ENCODE measurements at regions not wholly inside any gene's neighbourhood (a gene's known extent, or its start where the extent isn't known, plus 50 kb on each side); places are given as distances from the start of the nearest gene placed in this dataset.
"Not testable (repeated sequence)": the region's sequence is repeated elsewhere in the genome, so short reads cannot be mapped to it uniquely, and the experiment has no call there.

- Histone ChIP-seq H3K4me1 (ENCODE audit: insufficient read depth, low read length) (no peaks in the 10 kb centered on the region), H3K4me3 (ENCODE audit: low read length in 2 of 2) (no peak overlapping the region), H3K9me3 (ENCODE audit: control insufficient read depth in 1 of 2, low read length in 2 of 2) (no peaks in the 10 kb centered on the region), H3K36me3 (ENCODE audit: insufficient read depth, low read length) (no peaks in the 10 kb centered on the region), H3K27me3 (ENCODE audit: insufficient read depth, low read length) (no peaks in the 10 kb centered on the region), H3K27ac (ENCODE audit: low read depth, low read length) (no peak overlapping the region)
- no peak for DNase-seq
- H3K27me3 Mint-ChIP-seq = no peaks in the 10 kb centered on the region
- H3K27ac Mint-ChIP-seq = no peak overlapping the region
- H3K4me1 Mint-ChIP-seq = no peaks in the 10 kb centered on the region
- ChIA-PET POLR2A (ENCODE audit: partially characterized antibody) (no interaction called here), CTCF (ENCODE audit: partially characterized antibody) (no interaction called here)
- intact Hi-C loops (cut with micrococcal nuclease) = no loop called here
- H3K36me3 Mint-ChIP-seq = no peaks in the 10 kb centered on the region
- no peak overlapping the region for H3K4me3 Mint-ChIP-seq
- peaks cover 0 to 16% (median 3%) of the 10 kb centered on the region in 8 donors for H3K9me3 Mint-ChIP-seq
Observed at GRCh38 chr1:219548386-219548785, 64.5 kb downstream of the ZC3H11B start.

DNA sequence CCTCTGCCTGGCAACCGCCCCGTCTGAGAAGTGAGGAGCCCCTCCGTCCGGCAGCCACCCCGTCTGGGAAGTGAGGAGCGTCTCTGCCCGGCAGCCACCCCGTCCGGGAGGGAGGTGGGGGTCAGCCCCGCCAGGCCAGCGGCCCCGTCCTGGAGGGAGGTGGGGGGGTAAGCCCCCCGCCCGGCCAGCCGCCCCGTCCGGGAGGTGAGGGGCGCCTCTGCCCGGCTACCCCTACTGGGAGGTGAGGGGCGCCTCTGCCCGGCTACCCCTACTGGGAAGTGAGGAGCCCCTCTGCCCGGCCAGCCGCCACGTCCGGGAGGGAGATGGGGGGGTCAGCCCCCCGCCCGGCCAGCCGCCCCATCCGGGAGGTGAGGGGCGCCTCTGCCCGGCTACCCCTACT lies 67.1 kb downstream of the ZC3H11B start:
- H3K27me3 Mint-ChIP-seq = not testable (repeated sequence)

DNA sequence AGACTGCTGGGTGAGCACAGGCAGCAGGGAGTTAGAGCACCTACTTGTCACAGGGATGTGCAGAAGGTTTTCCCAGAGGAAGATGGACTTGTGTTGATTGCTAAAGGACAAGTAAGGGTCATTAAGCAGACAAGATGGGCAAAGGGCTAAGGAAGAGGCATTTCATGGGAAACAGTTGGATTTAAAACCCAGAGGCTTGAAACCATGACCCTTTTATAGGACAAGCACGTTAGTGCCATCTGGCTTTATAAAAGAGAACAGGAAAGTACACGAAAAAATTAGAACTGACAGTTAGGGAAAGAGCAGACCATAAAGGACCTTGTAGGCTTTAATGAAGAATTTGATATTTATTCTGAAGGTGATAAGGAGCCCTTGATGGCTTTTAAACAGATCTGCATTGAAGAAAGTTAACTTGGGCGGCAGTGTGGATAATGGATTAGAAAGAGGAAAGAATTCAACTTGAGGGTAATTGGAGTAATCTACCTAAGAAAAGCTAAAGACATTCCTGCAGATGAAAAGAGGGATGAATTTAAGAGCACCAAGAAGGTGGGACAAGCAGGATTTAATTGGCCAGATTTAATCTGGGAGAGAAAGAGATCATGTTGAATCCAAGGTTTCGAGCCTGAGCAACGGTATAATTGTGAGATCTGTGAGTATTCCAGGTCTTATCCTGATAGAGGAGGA lies 68.6 kb downstream of the ZC3H11B start:
- CTCF ChIA-PET (ENCODE audit: partially characterized antibody) = no interaction called here
- H3K27ac Mint-ChIP-seq = no peak overlapping the region
- intact Hi-C loops (cut with micrococcal nuclease) = no loop called here

More for the DNA sequence above, 67.1 kb downstream of the ZC3H11B start:
- DNase-seq; CTCF ChIA-PET (ENCODE audit: partially characterized antibody); H3K27ac Mint-ChIP-seq; H3K4me1 Mint-ChIP-seq; H3K4me3 ChIP-seq (ENCODE audit: low read length in 2 of 2); H3K4me3 Mint-ChIP-seq; H3K27me3 ChIP-seq (ENCODE audit: insufficient read depth, low read length); H3K36me3 Mint-ChIP-seq; intact Hi-C loops (cut with micrococcal nuclease); POLR2A ChIA-PET (ENCODE audit: partially characterized antibody); H3K27ac ChIP-seq (ENCODE audit: low read depth, low read length); H3K9me3 ChIP-seq (ENCODE audit: control insufficient read depth in 1 of 2, low read length in 2 of 2); H3K4me1 ChIP-seq (ENCODE audit: insufficient read depth, low read length); H3K36me3 ChIP-seq (ENCODE audit: insufficient read depth, low read length): not testable (repeated sequence)
- peaks cover 0 to 16% (median 3%) of the 10 kb centered on the region in 8 donors for H3K9me3 Mint-ChIP-seq

DNA sequence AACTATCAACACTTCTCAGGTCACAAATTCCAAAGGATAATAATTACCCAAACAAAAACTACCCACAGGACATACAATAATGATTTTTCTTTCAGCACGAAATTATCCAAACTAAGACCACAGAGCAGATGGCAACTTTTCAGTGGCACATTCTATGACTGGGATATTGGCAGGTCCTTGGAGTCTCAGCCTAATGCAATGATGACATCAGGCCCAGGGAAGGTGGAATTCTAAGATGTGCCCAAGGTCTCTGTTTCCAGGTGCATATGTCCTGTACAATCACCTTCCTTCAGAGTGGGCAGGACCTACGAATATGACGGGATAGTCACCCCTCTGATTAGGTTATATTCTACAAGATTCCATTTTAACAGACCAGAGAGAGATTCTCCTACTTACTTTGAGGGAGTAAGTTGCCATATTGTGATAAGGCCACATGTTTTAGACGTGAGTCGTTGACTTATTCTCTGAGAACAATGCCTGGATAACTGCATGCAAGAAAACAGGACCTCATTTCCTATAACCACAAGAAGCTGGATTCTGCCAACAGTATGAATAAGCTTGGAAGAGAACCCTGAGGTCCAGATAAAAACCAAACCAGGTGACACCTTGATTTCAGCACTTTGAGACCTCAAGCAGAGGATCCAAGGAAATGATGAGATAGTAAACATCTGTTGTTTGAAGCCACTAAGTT lies 69.9 kb downstream of the ZC3H11B start:
- Histone ChIP-seq H3K27ac (ENCODE audit: low read depth, low read length) (no peak overlapping the region), H3K4me3 (ENCODE audit: low read length in 2 of 2) (no peak overlapping the region), H3K27me3 (ENCODE audit: insufficient read depth, low read length) (no peaks in the 10 kb centered on the region), H3K4me1 (ENCODE audit: insufficient read depth, low read length) (no peaks in the 10 kb centered on the region), H3K9me3 (ENCODE audit: control insufficient read depth in 1 of 2, low read length in 2 of 2) (no peaks in the 10 kb centered on the region), H3K36me3 (ENCODE audit: insufficient read depth, low read length) (no peaks in the 10 kb centered on the region)
- POLR2A ChIA-PET (ENCODE audit: partially characterized antibody) = no interaction called here
- CTCF ChIA-PET (ENCODE audit: partially characterized antibody) = no interaction called here
- Mint-ChIP-seq H3K9me3 (peaks cover 0 to 16% (median 4%) of the 10 kb centered on the region in 8 donors), H3K4me1 (no peaks in the 10 kb centered on the region), H3K27me3 (no peaks in the 10 kb centered on the region), H3K4me3 (no peak overlapping the region), H3K36me3 (no peaks in the 10 kb centered on the region), H3K27ac (no peak overlapping the region)
- intact Hi-C loops (cut with micrococcal nuclease) = no loop called here
- no peak for DNase-seq

More for the DNA sequence above, 68.6 kb downstream of the ZC3H11B start:
- Mint-ChIP-seq H3K4me3 (peak overlapping the region in 1 of 8 donors; percentile 43), H3K4me1 (no peaks in the 10 kb centered on the region), H3K27me3 (no peaks in the 10 kb centered on the region), H3K36me3 (no peaks in the 10 kb centered on the region), H3K9me3 (peaks cover 0 to 16% (median 3%) of the 10 kb centered on the region in 8 donors)
- Histone ChIP-seq H3K4me1 (ENCODE audit: insufficient read depth, low read length) (no peaks in the 10 kb centered on the region), H3K27me3 (ENCODE audit: insufficient read depth, low read length) (no peaks in the 10 kb centered on the region), H3K36me3 (ENCODE audit: insufficient read depth, low read length) (no peaks in the 10 kb centered on the region), H3K9me3 (ENCODE audit: control insufficient read depth in 1 of 2, low read length in 2 of 2) (no peaks in the 10 kb centered on the region), H3K4me3 (ENCODE audit: low read length in 2 of 2) (no peak overlapping the region), H3K27ac (ENCODE audit: low read depth, low read length) (no peak overlapping the region)
- DNase-seq = no peak
- POLR2A ChIA-PET (ENCODE audit: partially characterized antibody) = no interaction called here

- H3K27me3 ChIP-seq (ENCODE audit: insufficient read depth, low read length) = no peaks in the 10 kb centered on the region
- Mint-ChIP-seq H3K4me1 (no peaks in the 10 kb centered on the region), H3K36me3 (no peaks in the 10 kb centered on the region), H3K27me3 (no peaks in the 10 kb centered on the region), H3K4me3 (no peak overlapping the region), H3K9me3 (peaks cover 0 to 9% (median 3%) of the 10 kb centered on the region in 8 donors), H3K27ac (no peak overlapping the region)
- no peak overlapping the region for H3K27ac ChIP-seq (ENCODE audit: low read depth, low read length)
- no peaks in the 10 kb centered on the region for H3K36me3 ChIP-seq (ENCODE audit: insufficient read depth, low read length)
- ChIA-PET POLR2A (ENCODE audit: partially characterized antibody) (no interaction called here), CTCF (ENCODE audit: partially characterized antibody) (no interaction called here)
- DNase-seq = no peak
- H3K4me1 ChIP-seq (ENCODE audit: insufficient read depth, low read length) = no peaks in the 10 kb centered on the region
- no peaks in the 10 kb centered on the region for H3K9me3 ChIP-seq (ENCODE audit: control insufficient read depth in 1 of 2, low read length in 2 of 2)
- intact Hi-C loops (cut with micrococcal nuclease) = no loop called here
- no peak overlapping the region for H3K4me3 ChIP-seq (ENCODE audit: low read length in 2 of 2)
Observed at GRCh38 chr1:219541946-219542345, 71.0 kb downstream of the ZC3H11B start.

DNA sequence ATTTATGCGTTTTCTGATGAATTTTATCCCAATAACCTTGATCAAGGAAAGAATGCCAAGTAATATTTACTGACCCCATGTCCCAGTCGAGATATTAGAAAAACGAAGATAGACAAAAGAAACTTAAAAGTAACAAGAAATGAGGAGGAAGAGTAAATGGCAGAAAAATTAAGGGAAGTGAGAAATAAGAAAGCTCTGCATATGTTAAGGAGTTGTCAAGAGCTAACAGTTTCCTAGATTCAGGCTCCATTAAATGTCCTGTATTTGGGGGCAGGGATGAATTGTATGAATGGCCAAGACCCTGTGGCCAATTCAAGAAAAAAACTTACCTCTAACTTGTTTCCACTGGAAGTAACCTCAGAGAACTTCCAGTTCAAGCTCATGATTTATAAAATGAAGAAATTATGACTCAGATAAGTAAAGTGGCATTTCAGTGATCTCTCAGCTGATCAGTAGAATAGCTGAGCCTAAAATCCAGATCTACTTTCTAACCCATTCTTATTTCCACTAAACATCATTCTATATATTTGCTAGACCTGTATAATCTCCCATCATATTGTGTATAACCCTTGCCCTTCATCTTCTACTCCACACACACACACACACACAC lies 73.2 kb downstream of the ZC3H11B start:
- no peaks in the 10 kb centered on the region for H3K36me3 Mint-ChIP-seq

GRCh38 chr1:219538886-219539285 lies 74.0 kb downstream of the ZC3H11B start:
- ChIA-PET POLR2A (ENCODE audit: partially characterized antibody) (no interaction called here), CTCF (ENCODE audit: partially characterized antibody) (no interaction called here)
- Mint-ChIP-seq H3K4me1 (no peaks in the 10 kb centered on the region), H3K9me3 (peaks cover 0 to 4% (median 2%) of the 10 kb centered on the region in 8 donors), H3K4me3 (no peak overlapping the region), H3K27ac (no peak overlapping the region), H3K36me3 (no peaks in the 10 kb centered on the region), H3K27me3 (no peaks in the 10 kb centered on the region)
- Histone ChIP-seq H3K27me3 (ENCODE audit: insufficient read depth, low read length) (no peaks in the 10 kb centered on the region), H3K36me3 (ENCODE audit: insufficient read depth, low read length) (no peaks in the 10 kb centered on the region), H3K27ac (ENCODE audit: low read depth, low read length) (no peak overlapping the region), H3K4me1 (ENCODE audit: insufficient read depth, low read length) (no peaks in the 10 kb centered on the region), H3K4me3 (ENCODE audit: low read length in 2 of 2) (no peak overlapping the region), H3K9me3 (ENCODE audit: control insufficient read depth in 1 of 2, low read length in 2 of 2) (no peaks in the 10 kb centered on the region)
- no peak for DNase-seq
- intact Hi-C loops (cut with micrococcal nuclease) = no loop called here

More for the DNA sequence above, 73.2 kb downstream of the ZC3H11B start:
- Histone ChIP-seq H3K4me3 (ENCODE audit: low read length in 2 of 2) (no peak overlapping the region), H3K9me3 (ENCODE audit: control insufficient read depth in 1 of 2, low read length in 2 of 2) (no peaks in the 10 kb centered on the region), H3K27me3 (ENCODE audit: insufficient read depth, low read length) (no peaks in the 10 kb centered on the region), H3K36me3 (ENCODE audit: insufficient read depth, low read length) (no peaks in the 10 kb centered on the region), H3K27ac (ENCODE audit: low read depth, low read length) (no peak overlapping the region), H3K4me1 (ENCODE audit: insufficient read depth, low read length) (no peaks in the 10 kb centered on the region)
- DNase-seq = no peak
- CTCF ChIA-PET (ENCODE audit: partially characterized antibody) = no interaction called here
- H3K9me3 Mint-ChIP-seq = peaks cover 0 to 8% (median 4%) of the 10 kb centered on the region in 8 donors
- no peak overlapping the region for H3K27ac Mint-ChIP-seq
- no peaks in the 10 kb centered on the region for H3K27me3 Mint-ChIP-seq
- POLR2A ChIA-PET (ENCODE audit: partially characterized antibody) = no interaction called here
- intact Hi-C loops (cut with micrococcal nuclease) = no loop called here
- H3K4me1 Mint-ChIP-seq = no peaks in the 10 kb centered on the region
- H3K4me3 Mint-ChIP-seq = no peak overlapping the region
